ENCODE measurements at regions not wholly inside any gene's neighbourhood (a gene's known extent, or its start where the extent isn't known, plus 50 kb on each side); places are given as distances from the start of the nearest gene placed in this dataset.

GRCh38 chr6:67679566-67680296, 955.4 kb upstream of the ADGRB3 start:
- peak overlapping the region; percentile 66 for H3K27ac ChIP-seq
- no peak for TF ChIP-seq ZFX (IDR thresholded peaks at IDR 0.05; ENCODE audit: borderline replicate concordance)
- TF ChIP-seq CTCF (IDR thresholded peaks at IDR 0.05): no peak

- TF ChIP-seq ZFX (IDR thresholded peaks at IDR 0.05; ENCODE audit: borderline replicate concordance): no peak
- TF ChIP-seq CTCF (IDR thresholded peaks at IDR 0.05): no peak
- H3K27ac ChIP-seq: no peak overlapping the region
These were observed 958.2 kb upstream of the ADGRB3 start for GRCh38 chr6:67676892-67677291.

- no peak overlapping the region for H3K27ac ChIP-seq
- TF ChIP-seq CTCF (IDR thresholded peaks at IDR 0.05) (no peak), ZFX (IDR thresholded peaks at IDR 0.05; ENCODE audit: borderline replicate concordance) (no peak)
These were observed 967.3 kb upstream of the ADGRB3 start for GRCh38 chr6:67667637-67668422.

GRCh38 chr6:67666177-67666964, 968.7 kb upstream of the ADGRB3 start:
- TF ChIP-seq ZFX (IDR thresholded peaks at IDR 0.05; ENCODE audit: borderline replicate concordance) (no peak), CTCF (IDR thresholded peaks at IDR 0.05) (no peak)
- H3K27ac ChIP-seq: no peak overlapping the region

GRCh38 chr6:67664942-67665341, 970.1 kb upstream of the ADGRB3 start:
- no peak overlapping the region for H3K27ac ChIP-seq
- TF ChIP-seq ZFX (IDR thresholded peaks at IDR 0.05; ENCODE audit: borderline replicate concordance) (no peak), CTCF (IDR thresholded peaks at IDR 0.05) (no peak)

GRCh38 chr6:67663105-67663895, 971.8 kb upstream of the ADGRB3 start:
- no peak overlapping the region for H3K27ac ChIP-seq
- TF ChIP-seq CTCF (IDR thresholded peaks at IDR 0.05): no peak
- no peak for TF ChIP-seq ZFX (IDR thresholded peaks at IDR 0.05; ENCODE audit: borderline replicate concordance)
